ENCODE measurements at regions not wholly inside any gene's neighbourhood (a gene's known extent, or its start where the extent isn't known, plus 50 kb on each side); places are given as distances from the start of the nearest gene placed in this dataset.

DNA sequence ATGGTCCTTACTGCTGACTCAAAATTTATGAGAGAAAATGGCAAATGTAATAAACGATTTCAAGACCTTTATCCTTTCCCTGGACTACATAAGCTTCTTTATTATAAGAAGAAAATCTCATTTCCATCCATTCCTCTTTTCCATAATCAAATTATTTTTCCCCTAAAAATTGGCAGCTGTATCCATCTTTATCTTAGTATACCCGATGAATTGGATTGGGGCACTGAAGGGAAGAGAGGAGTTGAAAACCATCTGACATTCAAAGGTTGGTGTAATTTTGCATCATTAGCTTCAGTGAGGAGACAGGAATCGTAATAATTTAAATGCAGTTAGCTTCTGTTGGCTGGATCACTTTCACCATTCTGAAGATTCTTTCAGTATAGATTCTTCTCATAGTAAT, 574.1 kb downstream of the XIRP2 start:
- no peaks in the 10 kb centered on the region for H3K4me1 ChIP-seq
- no peaks in the 10 kb centered on the region for H3K9me3 ChIP-seq
- no peak overlapping the region for H3K4me3 ChIP-seq
- no peaks in the 10 kb centered on the region for H3K27me3 ChIP-seq
- intact Hi-C loops (cut with DNase I) = no loop called here
- TF ChIP-seq EP300 (IDR thresholded peaks at IDR 0.05) (no peak), POLR2AphosphoS5 (IDR thresholded peaks at IDR 0.05) (no peak), POLR2A (IDR thresholded peaks at IDR 0.05) (no peak)
- TF ChIP-seq, protein P1, sequence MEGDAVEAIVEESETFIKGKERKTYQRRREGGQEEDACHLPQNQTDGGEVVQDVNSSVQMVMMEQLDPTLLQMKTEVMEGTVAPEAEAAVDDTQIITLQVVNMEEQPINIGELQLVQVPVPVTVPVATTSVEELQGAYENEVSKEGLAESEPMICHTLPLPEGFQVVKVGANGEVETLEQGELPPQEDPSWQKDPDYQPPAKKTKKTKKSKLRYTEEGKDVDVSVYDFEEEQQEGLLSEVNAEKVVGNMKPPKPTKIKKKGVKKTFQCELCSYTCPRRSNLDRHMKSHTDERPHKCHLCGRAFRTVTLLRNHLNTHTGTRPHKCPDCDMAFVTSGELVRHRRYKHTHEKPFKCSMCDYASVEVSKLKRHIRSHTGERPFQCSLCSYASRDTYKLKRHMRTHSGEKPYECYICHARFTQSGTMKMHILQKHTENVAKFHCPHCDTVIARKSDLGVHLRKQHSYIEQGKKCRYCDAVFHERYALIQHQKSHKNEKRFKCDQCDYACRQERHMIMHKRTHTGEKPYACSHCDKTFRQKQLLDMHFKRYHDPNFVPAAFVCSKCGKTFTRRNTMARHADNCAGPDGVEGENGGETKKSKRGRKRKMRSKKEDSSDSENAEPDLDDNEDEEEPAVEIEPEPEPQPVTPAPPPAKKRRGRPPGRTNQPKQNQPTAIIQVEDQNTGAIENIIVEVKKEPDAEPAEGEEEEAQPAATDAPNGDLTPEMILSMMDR (IDR thresholded peaks at IDR 0.05) = no peak
- no peak for DNase-seq
- no peaks in the 10 kb centered on the region for H3K36me3 ChIP-seq
- no peak overlapping the region for H3K27ac ChIP-seq
- 83 to 84% methylated on average over 3 of the region's 3 CpGs for WGBS, 2 donors

DNA sequence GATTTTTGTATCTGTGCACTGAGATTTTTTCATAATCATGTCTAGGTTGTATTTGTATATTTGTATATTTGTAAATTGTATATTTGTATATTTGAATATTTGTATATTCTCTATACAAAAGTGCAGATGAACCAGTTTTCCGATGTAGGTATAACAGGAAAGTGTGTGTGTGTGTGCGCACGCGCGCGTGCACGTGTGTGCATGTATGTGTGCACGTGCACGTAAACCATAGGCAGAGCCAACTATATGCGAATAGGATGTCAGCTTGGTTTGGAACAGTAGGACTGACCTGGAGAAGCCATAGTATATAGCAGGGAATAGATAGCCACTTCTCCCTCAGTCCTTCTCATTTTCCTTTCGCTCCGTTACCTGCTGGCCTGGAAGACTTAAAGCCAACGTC, 565.8 kb downstream of the XIRP2 start:
- Histone ChIP-seq H3K4me1 (no peaks in the 10 kb centered on the region), H3K36me3 (no peaks in the 10 kb centered on the region), H3K4me3 (no peak overlapping the region), H3K9me3 (peaks cover 0 to 7% (median 3%) of the 10 kb centered on the region in 4 donors), H3K27me3 (no peaks in the 10 kb centered on the region), H3K27ac (no peak overlapping the region)
- TF ChIP-seq POLR2A (IDR thresholded peaks at IDR 0.05) (no peak), EP300 (IDR thresholded peaks at IDR 0.05) (no peak), POLR2AphosphoS5 (IDR thresholded peaks at IDR 0.05) (no peak)
- WGBS, 2 donors = 97% methylated on average over 13 of the region's 13 CpGs
- intact Hi-C loops (cut with DNase I) = no loop called here
- DNase-seq = no peak

DNA sequence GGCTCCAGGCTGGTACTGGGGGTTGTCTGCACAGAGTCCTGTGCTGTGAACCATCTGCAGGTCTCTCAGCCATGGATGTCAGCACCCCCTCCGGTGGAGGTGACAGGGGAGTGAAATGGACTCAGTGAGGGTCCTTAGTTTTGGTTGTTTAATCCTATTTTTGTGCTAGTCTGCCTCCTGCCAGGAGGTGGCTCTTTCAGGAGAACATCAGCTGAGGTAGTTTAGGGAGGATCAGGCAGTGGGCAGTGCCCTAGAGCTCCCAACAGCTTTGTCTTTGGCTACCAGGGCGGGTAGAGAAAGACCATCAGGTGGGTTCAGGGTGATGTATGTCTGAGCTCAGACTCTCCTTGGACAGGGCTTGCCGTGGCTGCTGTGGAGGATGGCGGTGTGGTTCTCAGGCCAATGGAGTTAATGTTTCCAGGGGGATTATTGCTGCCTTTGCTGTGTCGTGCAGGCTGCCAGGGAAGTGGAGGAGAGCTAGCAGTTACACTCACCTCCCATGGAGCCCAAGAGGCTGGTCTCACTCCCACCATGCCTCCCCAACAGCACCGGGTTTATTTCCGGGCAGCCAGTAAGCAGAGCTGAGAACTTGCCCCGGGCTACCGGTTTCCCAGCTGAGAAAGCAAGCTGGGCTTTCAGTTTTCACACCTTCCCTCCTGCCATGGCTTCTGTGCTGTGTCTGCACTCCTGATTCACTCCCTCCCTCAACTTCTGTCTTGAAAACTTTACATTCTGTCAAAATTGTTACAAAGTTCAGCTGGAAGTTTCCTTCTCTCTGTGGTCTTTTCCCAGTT, 563.4 kb downstream of the XIRP2 start:
- Histone ChIP-seq H3K4me1 (no peaks in the 10 kb centered on the region), H3K4me3 (no peak overlapping the region), H3K27me3 (no peaks in the 10 kb centered on the region), H3K36me3 (no peaks in the 10 kb centered on the region), H3K27ac (no peak overlapping the region), H3K9me3 (peaks cover 0 to 12% (median 6%) of the 10 kb centered on the region in 4 donors)
- TF ChIP-seq EP300 (IDR thresholded peaks at IDR 0.05) = no peak
- no peak for TF ChIP-seq POLR2AphosphoS5 (IDR thresholded peaks at IDR 0.05)
- TF ChIP-seq, protein P1 (IDR thresholded peaks at IDR 0.05) = no peak
- TF ChIP-seq POLR2A (IDR thresholded peaks at IDR 0.05) = no peak
- no peak for DNase-seq
- 88 to 93% methylated on average over 9 of the region's 9 CpGs for WGBS, 2 donors
- intact Hi-C loops (cut with DNase I) = no loop called here

DNA sequence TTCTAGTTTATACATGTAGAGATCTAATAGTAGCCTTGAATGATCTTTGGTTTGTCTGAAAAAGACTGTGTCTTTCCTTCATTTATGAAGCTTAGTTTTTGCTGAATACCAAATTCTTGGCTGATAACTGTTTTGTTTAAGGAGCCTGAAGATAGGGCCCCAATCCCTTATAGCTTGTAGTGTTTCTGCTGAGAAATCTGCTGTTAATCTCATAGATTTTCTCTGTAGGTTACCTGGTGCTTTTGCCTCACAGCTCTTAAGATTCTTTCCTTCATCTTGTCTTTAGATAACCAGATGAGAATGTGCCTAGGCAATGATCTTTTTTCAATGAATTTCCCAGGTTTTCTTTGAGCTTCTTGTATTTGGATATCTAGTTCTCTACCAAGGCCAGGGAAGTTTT, 562.1 kb downstream of the XIRP2 start:
- no peaks in the 10 kb centered on the region for H3K36me3 ChIP-seq
- no peak for DNase-seq
- intact Hi-C loops (cut with DNase I) = no loop called here
- no peaks in the 10 kb centered on the region for H3K4me1 ChIP-seq
- no peak overlapping the region for H3K4me3 ChIP-seq
- TF ChIP-seq, protein P1 (IDR thresholded peaks at IDR 0.05) = no peak
- TF ChIP-seq EP300 (IDR thresholded peaks at IDR 0.05) (no peak), POLR2A (IDR thresholded peaks at IDR 0.05) (no peak), POLR2AphosphoS5 (IDR thresholded peaks at IDR 0.05) (no peak)
- no peak overlapping the region for H3K27ac ChIP-seq
- H3K27me3 ChIP-seq = no peaks in the 10 kb centered on the region
- peaks cover 0 to 12% (median 6%) of the 10 kb centered on the region in 4 donors for H3K9me3 ChIP-seq

DNA sequence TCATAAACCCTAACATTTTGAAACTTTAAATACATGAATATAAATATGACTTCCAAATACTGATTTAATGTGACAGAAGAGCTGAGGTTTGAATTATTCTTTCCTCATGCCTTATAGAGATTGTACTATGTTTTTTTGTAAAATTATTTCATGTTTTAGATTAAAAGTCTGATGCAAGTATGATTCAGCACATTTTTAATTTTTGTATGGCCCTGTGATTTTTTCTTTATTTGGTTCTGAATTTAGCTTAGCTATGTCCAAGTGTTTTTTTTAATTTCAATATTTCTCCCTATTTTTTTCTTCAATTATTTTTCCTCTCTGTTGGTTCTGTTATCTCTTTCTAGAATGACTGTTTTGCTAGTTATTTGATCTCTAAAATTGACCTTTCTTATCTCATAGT, 552.1 kb downstream of the XIRP2 start:
- H3K27me3 ChIP-seq = no peaks in the 10 kb centered on the region
- no peak overlapping the region for H3K27ac ChIP-seq
- no peaks in the 10 kb centered on the region for H3K36me3 ChIP-seq
- H3K4me3 ChIP-seq = no peak overlapping the region
- no peak for DNase-seq
- no peaks in the 10 kb centered on the region for H3K4me1 ChIP-seq
- TF ChIP-seq, protein P1 (IDR thresholded peaks at IDR 0.05) = no peak
- TF ChIP-seq POLR2A (IDR thresholded peaks at IDR 0.05) = no peak
- TF ChIP-seq EP300 (IDR thresholded peaks at IDR 0.05) = no peak
- no peak for TF ChIP-seq POLR2AphosphoS5 (IDR thresholded peaks at IDR 0.05)
- intact Hi-C loops (cut with DNase I) = no loop called here
- no peaks in the 10 kb centered on the region for H3K9me3 ChIP-seq
